HL-60 (cell line): ENCODE measurements at regions not wholly inside any gene's neighbourhood (a gene's known extent, or its start where the extent isn't known, plus 50 kb on each side); places are given as distances from the start of the nearest gene placed in this dataset.
"Not testable (repeated sequence)": the region's sequence is repeated elsewhere in the genome, so short reads cannot be mapped to it uniquely, and the experiment has no call there.

Experiments
- DNase-seq, 2 experiments: peaks; one replicate each; pipeline ENCODE4 v3.0.0-alpha.2; 2010 to 2020; ENCODE audit warnings: low read depth in 1 of 2, low spot score in 1 of 2
- H3K27ac ChIP-seq: fragments of 250-450 bp; sonication (Bioruptor Pico); replicated peaks from 2 replicates; pipeline ENCODE4 v1.5.1; 2020; ENCODE audit warnings: mild to moderate bottlenecking, moderate library complexity
- H3K27me3 ChIP-seq: fragments of 250-450 bp; sonication (Bioruptor Pico); 2 replicates; pipeline ENCODE4 v1.5.1; 2021; ENCODE audit warnings: mild to moderate bottlenecking, moderate library complexity; ENCODE audit not compliant: insufficient read depth, poor library complexity, severe bottlenecking
- H3K4me3 ChIP-seq: replicated peaks from 2 replicates; pipeline ENCODE4 v1.5.1; 2011; ENCODE audit warnings: mild to moderate bottlenecking, control low read depth, low read length; ENCODE audit not compliant: insufficient read depth
- CTCF ChIP-seq: IDR thresholded peaks from one replicate; pipeline ENCODE4 v1.5.1; 2011; ENCODE audit warnings: low read length, control low read depth, inconsistent platforms; ENCODE audit not compliant: insufficient read depth
- GABPA ChIP-seq: IDR thresholded peaks from 2 replicates; pipeline ENCODE4 v1.6.1; 2012; ENCODE audit warnings: low read depth
- POLR2AphosphoS5 ChIP-seq: IDR thresholded peaks from 2 replicates; pipeline ENCODE4 v1.6.1; 2012; ENCODE audit warnings: low read depth
- REST ChIP-seq: IDR thresholded peaks from 2 replicates; pipeline ENCODE4 v1.6.1; 2012; ENCODE audit warnings: low read depth; ENCODE audit not compliant: insufficient replicate concordance
- SPI1 ChIP-seq: IDR thresholded peaks from 2 replicates; pipeline ENCODE4 v1.6.1; 2012; ENCODE audit warnings: low read depth, mild to moderate bottlenecking, borderline replicate concordance

- Histone ChIP-seq H3K27ac (no peak overlapping the region), H3K4me3 (no peak overlapping the region), H3K27me3 (peaks cover 3% of the 10 kb centered on the region)
- DNase-seq, result no peak
- TF ChIP-seq POLR2AphosphoS5 (no peak), SPI1 (no peak), REST (no peak), CTCF (no peak), GABPA (no peak)
These were observed 130.4 kb downstream of the TRIM43 start for GRCh38 chr2:95722131-95722697.

DNA sequence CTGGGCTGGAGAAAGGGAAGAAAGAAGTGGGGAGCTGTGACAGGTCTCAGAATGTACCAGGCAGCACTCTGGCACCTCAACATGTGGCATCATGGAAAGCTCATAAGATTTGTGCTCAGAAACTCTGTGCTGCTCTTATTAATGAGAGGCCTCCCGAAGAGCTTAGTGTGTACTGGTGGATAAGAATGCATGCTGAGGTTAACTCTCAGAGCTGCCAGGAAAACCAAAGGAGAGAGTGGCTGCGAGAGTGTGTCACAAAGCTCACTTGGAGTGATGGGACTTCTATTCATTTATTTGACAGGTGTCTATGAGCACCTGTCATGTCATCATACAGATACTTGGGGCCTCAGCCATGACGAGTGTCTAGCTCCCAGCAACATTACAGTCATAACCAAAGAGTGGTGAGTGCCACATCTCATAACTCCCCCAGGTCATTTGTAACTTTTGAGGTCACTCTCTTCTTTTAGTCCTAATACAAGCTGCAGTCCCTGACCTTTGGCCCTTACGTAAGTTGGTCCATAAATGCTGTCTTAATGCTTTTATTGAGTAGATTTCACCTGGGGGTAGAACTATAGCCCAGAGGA, 131.9 kb downstream of the TRIM43 start:
- not testable (repeated sequence) for H3K27ac ChIP-seq, H3K27me3 ChIP-seq, DNase-seq

DNA sequence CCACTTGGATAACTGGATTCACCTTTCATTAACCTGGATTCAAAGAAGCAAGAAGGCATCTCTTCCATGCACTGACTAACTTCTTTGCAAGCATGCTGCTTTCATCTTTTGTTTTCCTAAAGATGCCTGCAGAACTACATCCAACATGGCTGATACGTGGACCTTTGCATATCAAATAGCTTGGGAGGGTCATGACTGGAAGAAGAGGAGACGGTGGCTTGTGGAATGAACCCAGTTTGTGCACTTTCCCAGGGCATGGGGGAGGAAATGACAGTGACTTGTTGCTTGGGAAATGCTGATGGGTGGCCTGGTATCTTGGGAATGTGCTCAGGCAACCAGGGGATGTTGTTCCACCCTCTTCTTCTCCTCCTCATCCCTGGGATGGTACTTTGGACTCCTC, 133.4 kb downstream of the TRIM43 start:
- not testable (repeated sequence) for H3K4me3 ChIP-seq, H3K27ac ChIP-seq, H3K27me3 ChIP-seq, DNase-seq

More for the DNA sequence above, 131.9 kb downstream of the TRIM43 start:
- H3K4me3 ChIP-seq, result not testable (repeated sequence)

DNA sequence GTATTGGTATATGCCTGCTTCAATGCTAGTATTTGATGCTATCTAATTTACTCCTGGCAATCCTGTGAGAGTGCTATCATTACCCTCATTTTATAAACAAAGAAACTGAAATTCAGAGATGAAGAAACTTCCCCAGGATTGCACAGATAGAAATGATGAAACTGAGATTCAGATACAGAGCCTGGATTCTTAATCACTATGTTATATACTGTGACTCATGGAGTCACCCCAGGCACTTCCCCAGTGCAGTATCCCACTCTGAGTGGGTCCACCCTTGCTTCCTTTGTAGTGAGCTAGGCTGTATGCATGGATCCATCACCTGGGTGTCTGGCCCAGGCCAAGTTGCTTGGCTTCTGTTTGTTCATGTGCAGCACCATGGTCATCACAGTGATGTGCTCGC, 133.9 kb downstream of the TRIM43 start:
- not testable (repeated sequence) for DNase-seq

GRCh38 chr2:95727420-95727819, 135.6 kb downstream of the TRIM43 start:
- not testable (repeated sequence) for DNase-seq, H3K27me3 ChIP-seq, H3K4me3 ChIP-seq, H3K27ac ChIP-seq

More for the DNA sequence above, 133.9 kb downstream of the TRIM43 start:
- H3K27me3 ChIP-seq, H3K27ac ChIP-seq, H3K4me3 ChIP-seq: not testable (repeated sequence)

GRCh38 chr2:95728878-95729596, 137.2 kb downstream of the TRIM43 start:
- TF ChIP-seq POLR2AphosphoS5, result no peak
- TF ChIP-seq SPI1, result no peak
- TF ChIP-seq GABPA, result no peak
- no peak for TF ChIP-seq REST
- no peak for TF ChIP-seq CTCF
- Histone ChIP-seq H3K27ac (no peak overlapping the region), H3K4me3 (no peak overlapping the region), H3K27me3 (no peaks in the 10 kb centered on the region)
- peak; percentile 45 to 54 for DNase-seq
